HG02763 (cell line): ENCODE measurements at regions not wholly inside any gene's neighbourhood (a gene's known extent, or its start where the extent isn't known, plus 50 kb on each side); places are given as distances from the start of the nearest gene placed in this dataset.

Experiments used
- ATAC-seq: cut with Tn5 transposase; IDR thresholded peaks from one replicate; pipeline ENCODE4 v1.9.1; 2021; ENCODE audit warnings: mild to moderate bottlenecking, moderate library complexity; ENCODE audit not compliant: unreplicated experiment

- no peak for ATAC-seq
Observed at GRCh38 chr13:39892721-39893685, 237.5 kb downstream of the COG6 start.

GRCh38 chr13:39893808-39894207 is 238.3 kb downstream of the COG6 start:
- ATAC-seq: no peak

GRCh38 chr13:39894586-39894985 is 239.1 kb downstream of the COG6 start:
- ATAC-seq: no peak

GRCh38 chr13:39895254-39895653 is 239.8 kb downstream of the COG6 start:
- no peak for ATAC-seq

GRCh38 chr13:39897636-39898035 is 242.2 kb downstream of the COG6 start:
- no peak for ATAC-seq

- no peak for ATAC-seq
Observed at GRCh38 chr13:39900106-39900750, 244.8 kb downstream of the COG6 start.

GRCh38 chr13:39904959-39905358 is 249.5 kb downstream of the COG6 start:
- no peak for ATAC-seq

GRCh38 chr13:39909634-39910033 is 254.2 kb downstream of the COG6 start:
- ATAC-seq: no peak

- ATAC-seq: no peak
Observed at GRCh38 chr13:39910041-39910440, 254.6 kb downstream of the COG6 start.

GRCh38 chr13:39910833-39911232 is 255.4 kb downstream of the COG6 start:
- ATAC-seq: no peak

GRCh38 chr13:39913339-39913738 is 257.9 kb downstream of the COG6 start:
- ATAC-seq: no peak

GRCh38 chr13:39913928-39914327 is 258.5 kb downstream of the COG6 start:
- ATAC-seq: no peak

GRCh38 chr13:39915418-39915817 is 260.0 kb downstream of the COG6 start:
- no peak for ATAC-seq

GRCh38 chr13:39916330-39916729 is 260.9 kb downstream of the COG6 start:
- no peak for ATAC-seq

GRCh38 chr13:39918620-39919236 is 263.3 kb downstream of the COG6 start:
- no peak for ATAC-seq

- no peak for ATAC-seq
Observed at GRCh38 chr13:39920613-39921012, 265.2 kb downstream of the COG6 start.

GRCh38 chr13:39926345-39926744 is 270.9 kb downstream of the COG6 start:
- ATAC-seq: no peak

GRCh38 chr13:39928261-39928660 is 272.8 kb downstream of the COG6 start:
- ATAC-seq: no peak

- ATAC-seq: no peak
Observed at GRCh38 chr13:39929583-39929982, 274.1 kb downstream of the COG6 start.

- ATAC-seq: no peak
Observed at GRCh38 chr13:39930060-39930459, 274.6 kb downstream of the COG6 start.

- ATAC-seq: peak; percentile 54
Observed at GRCh38 chr13:39930544-39931444, 275.3 kb downstream of the COG6 start.
